CD4-positive, alpha-beta T cell treated with Interleukin-10 for 1 hour (primary cell): ENCODE measurements at regions not wholly inside any gene's neighbourhood (a gene's known extent, or its start where the extent isn't known, plus 50 kb on each side); places are given as distances from the start of the nearest gene placed in this dataset.
"Not testable (repeated sequence)": the region's sequence is repeated elsewhere in the genome, so short reads cannot be mapped to it uniquely, and the experiment has no call there.

ENCODE experiments used
- DNase-seq: peaks from one replicate; pipeline ENCODE4 v3.0.0-alpha.2; 2020

DNA sequence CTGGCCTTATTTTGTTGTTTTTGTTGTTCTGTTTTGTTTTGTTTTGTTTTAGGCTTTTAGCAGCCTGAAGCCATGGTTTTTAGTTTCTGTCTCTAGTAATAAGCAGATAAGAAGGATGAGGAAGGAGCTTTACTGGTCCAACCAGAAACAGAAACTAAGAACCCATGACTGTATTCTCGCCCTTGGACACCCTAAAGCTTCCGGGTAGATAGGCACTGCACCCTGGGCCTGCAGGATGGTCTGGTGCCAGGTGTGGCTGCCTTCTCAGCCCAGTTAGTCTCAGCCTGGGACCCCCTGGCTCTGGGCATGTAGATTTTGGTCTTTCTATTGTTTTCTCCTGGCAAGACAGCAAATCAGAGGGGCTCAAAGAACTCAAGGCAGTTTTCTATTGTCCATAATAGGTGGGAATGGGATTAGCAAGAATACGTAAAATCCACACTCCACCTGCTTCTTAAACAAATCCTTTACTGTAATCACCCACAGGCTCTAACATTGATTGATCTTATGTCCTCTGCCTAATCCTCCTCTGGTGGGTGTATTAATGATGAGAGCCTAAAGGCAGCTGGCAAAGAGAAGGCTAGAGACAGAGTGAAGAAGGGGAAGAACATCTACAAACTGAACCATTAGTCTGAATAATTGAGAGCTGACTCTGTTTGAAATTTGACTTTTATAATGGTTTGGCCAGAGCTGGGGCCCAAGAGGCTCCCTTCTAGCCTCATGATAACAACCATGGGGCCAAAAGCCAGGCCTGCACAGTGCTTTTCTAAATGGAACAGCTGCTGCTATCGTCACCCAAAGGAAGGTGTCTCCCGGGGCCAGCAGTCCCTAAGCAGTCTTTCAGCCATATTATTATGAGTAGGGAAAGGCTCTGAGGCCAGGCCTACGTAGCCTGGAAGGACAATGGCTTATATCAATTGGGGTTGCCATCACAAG lies 106.8 kb upstream of the ATP1A1 start:
- DNase-seq = no peak

DNA sequence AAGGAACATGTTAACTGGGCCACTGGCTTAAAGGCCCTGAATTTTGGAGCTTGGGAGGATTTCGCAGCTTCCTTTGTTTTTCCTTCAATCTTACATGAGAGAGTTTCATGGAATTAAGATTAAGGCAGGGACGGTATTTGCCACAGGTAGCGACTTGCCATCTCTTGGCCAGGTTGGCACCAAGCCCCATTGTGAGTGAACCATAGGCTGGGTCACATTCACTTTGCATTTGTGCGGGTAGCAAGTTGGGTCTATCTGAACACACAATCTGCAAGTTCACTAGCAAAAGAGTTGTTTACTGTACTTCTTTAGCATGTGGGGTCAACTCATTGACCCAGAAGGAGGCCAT lies 106.2 kb upstream of the ATP1A1 start:
- DNase-seq = no peak

DNA sequence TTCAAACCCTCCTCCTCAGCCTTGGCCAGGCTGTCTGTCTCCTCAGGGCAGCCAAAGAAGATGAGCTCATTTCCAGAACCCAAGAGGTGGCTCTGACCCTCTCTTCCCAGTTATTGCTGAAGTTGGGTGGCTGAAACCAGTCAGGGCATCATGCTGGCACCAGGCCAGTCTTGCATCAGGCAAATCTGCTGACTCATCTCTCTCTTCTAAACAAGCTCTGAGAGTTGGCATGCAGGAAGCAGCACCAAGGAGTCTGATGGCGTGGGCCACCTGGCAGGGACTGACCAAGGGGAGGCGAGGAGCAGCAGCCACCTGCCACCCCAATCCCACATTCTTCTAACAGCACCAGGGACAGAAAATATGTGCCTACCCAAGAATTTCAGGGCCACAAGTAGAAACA lies 104.8 kb upstream of the ATP1A1 start:
- peak; percentile 3 for DNase-seq

DNA sequence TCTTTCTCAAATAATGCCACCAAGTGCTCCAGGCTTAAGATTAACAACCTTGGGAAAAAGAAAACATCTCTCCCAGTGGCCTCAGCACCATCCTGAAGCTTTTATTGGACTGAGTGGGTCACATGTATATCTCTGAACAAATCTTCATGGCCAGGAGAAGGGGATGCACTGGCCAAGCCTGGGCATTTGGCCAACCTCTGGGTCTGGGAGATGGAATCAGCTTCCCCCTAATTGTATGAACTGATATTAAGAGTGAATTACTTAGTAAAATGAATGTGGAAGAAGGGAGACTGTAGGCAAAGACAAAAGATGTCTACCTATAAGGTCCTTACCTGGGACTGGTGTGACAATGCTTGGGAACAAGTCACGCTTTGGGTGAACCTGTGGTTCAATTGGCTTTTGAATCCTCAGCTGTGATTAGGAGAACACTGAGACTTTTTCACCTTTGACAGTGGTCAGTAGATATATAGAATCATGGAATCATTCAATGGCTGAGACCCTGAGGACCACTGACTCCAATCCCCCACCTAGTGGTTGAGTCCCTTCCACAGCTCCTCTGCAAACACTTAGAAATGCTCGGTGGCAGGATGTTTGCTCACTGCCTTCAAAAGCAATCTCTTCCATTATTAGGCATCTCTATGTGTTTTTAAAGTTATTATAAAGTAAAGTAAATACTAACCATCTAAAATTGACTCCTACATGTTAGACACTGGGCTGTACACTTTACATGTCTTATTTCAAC lies 102.6 kb upstream of the ATP1A1 start:
- DNase-seq = no peak

DNA sequence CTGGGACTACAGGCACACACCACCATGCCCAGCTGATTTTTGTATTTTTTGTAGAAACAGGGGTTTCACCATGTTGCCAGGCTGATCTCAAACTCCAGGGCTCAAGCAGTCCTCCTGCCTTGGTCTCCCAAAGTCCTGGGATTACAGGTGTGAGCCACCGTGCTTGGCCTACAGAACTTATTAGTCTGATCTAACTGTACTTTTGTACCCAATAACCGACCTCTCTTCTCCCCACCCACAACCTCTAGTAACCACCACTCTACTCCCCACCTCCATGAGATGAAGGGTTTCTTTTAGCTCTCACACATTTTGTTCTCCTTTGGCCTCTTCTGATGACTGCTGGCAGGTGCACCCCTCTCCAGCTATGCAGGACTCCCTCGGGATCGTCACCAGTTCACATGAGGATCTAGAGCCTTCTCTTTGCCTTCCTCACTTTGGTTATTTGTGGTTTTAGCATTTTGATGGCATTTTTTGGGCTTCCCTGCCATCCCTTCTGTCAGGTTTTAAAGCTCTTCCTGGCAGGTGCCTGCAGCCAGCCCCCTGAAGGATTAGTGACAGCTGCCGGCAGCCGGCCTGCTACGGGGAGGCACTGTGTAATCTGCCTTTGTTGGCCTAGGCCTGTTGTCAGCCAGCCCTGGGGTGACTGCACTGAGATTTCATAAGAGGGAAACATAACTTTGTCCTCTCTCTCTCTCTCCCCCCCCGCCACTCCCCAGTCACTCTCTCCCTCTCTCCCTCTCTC lies 99.8 kb upstream of the ATP1A1 start:
- no peak for DNase-seq

DNA sequence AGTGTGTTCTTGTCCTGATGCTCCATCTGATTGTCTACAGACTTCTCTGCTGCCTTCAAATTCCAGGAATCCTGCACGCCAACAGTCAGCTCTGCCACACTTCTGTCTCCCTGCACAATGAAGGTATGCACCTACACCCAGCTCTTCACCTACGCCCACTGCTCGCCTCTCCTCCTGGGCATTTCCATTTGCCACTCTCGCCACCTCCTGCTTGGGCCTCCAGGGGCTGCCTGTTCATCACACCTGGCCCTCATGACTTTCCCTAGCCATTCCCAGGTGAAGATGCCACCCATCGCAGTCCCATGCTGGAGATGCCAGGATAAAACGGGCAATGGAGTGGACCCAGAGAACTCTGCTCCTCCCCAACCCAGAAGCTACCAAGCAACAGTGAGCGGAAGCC lies 96.5 kb upstream of the ATP1A1 start:
- DNase-seq = no peak

DNA sequence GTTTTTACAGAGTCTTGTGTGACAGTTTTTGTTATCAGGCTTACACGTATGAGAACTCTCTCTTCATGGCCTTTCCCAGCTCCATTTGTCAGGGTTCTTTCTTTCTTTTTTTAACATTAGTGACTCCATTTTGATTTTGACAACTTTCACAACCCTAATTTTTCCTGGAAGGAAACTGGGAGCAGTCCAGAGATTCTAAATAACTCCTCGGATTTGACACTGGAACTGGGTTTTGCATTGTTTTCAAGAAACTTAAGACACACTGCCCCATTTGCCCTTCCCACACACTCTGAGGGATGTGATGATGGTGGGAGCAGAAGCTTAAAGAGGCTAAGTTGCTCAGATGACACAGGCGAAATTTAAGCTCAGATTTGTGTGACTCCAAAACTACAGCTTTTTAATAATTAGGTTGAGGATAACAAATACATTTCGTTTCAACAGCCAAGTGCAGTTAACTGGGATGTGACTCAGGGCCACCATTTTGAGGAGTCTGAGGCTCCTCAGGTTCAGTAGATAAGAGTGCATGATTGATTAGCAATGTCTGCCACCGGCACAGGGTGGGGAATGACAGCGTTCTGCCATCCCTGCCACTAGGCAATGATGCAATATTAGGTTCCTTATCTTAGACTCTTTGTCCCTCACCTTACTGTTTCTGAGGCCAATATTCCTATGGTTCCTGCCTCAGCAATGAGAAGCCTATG lies 95.1 kb upstream of the ATP1A1 start:
- no peak for DNase-seq

DNA sequence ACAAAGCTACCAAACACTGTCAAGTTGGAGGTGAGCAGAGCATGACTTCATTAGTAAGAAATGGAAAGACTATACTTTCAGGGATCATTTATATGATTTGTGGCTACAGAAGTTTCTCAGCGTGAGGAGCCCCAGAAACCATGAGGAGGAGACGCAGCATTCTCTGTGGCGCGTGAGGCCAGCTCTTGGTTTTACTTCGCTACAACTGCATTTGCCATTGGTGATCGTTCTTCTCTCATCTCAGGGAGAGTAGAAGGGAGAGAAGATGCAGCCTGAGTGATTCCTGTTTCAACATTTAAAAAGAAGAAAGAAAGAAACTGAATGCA lies 94.5 kb upstream of the ATP1A1 start:
- DNase-seq = no peak

DNA sequence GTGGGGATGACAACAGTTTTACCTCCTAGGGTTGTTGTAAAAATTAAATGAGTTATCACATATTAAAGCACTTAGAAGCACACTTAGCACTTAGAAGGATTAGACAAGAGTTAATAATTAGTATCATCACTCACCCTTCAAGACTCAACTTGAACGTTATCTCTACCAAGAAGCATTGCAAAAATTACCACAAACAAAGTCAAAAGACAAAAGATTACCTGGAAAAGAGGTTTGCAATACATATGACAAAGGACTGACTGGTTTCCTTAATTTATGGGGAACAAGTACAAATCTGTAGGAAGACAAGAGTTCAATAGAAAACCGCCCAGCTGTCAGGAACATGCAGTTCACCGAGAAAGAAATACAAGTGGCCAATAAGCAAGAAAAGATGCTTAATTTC lies 93.3 kb upstream of the ATP1A1 start:
- DNase-seq = no peak

DNA sequence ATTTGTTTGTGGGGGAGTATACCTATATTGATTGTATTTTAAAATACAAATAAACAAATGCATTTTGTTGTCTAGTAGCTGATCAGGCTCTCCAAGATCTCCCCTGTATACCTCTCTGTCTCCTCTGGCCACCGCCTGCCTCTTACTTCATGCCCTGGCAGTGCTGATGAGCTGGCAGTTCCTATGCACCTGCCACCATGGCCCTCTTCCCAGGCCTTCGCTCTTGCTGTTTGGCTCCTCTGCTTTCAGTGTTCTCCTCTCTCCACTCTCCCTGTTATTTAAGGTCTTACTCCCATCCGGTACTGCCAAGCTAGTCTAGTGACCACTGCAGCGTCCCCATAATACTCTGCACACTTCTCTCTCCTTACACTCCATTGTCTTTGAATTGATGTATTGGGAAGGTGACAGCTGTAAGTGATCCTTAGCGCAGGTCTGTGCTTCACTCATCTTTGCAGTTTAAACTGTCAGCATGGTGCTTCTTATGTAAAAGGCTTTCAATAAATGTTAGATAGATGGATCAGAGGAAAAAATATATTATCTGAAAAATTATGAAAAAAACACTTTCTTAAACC lies 88.1 kb upstream of the ATP1A1 start:
- DNase-seq = no peak

DNA sequence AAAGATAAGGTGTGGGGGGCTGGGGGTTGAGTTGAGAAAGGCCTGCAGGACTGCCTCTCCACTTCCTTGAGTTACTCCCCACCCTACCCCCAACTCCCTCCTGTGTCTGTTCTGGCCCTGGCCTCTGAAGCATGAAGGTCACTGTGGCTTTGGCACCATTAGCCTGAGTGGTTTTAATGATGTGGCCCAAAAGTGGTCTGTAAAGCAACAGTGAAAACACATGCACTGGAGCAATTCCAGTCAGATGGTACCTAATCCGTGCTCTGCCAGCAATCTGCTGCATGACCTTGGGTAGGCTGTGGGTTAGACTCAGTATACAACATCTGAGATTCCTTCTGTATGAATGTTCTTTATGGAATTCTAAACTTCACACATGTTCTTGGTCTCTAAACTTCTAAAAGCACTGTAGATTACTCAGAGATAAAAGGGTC lies 86.5 kb upstream of the ATP1A1 start:
- DNase-seq = no peak

DNA sequence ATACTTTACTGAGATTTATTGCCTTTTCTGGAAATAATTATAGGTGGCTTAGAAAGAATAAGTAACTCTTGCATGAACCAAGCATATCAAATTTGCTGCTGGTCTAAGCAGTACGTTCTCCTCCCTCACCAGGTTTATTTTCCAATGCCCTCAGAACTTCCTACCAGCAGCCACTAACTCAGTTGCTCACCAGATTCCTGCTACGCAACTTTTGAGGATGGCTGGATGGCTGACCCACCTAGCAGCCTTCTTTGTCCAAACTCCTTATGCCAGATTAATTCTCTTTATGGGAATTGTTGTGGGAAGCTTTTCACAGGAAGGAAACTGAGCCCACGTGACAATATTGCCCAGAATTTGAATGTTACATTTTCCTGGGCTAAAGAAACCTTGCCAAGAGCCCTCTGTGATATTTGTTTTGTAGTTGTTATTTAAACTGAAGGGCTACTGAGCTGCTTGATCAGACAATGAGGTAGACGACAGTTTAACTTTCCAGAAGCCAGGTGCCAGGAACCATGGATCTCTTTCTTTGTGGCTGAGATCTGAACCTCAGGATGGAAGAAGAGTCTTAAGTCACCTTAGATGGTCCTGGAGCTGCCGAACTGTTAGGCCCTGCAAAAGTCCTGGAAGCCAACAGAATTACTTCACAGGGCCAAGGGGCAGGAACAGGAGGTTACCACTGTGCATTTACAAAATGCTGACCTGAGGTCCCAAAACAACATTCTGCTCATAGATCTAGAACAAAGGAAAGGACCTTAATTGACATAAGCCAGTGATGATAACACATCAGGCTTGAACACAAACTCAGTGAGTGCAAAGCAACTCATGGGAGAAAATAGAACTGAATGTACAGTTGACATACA lies 85.5 kb upstream of the ATP1A1 start:
- no peak for DNase-seq

DNA sequence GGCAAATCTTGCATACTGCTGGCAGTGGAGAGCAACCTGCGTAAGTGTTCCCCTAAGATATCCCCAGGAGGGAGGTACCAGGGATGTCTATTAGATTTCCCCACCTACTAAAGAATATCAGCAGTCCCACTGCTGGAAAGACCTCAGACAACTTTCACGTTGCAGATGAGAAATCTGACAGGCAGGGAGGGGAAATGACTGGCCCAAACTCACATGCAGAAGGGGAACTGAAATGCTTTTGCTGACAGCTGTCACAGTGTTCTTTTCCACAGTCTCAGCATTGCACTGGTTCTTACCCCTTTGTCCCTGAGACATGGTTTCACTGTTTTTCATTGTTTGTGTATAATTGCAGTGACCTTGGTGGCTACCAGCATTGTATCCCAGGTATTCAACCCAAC lies 84.8 kb upstream of the ATP1A1 start:
- no peak for DNase-seq

DNA sequence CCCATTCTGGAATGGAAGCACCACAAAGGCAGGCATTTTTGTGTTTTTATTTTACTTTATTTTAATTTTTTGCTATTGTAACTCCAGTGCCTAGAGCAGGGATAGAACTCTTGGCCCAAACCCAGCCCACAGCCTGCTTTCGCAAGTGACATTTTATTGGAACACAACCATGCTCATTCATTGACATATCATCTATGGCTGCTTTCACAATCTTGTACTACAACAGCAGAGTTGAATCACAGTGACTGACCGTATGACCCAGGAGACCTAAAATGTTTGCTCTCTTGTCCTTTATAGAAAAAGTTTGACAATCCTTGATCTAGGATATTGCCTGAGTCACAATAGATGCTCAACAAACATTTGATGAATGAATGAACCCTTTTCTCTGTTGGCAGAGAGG lies 83.9 kb upstream of the ATP1A1 start:
- no peak for DNase-seq

DNA sequence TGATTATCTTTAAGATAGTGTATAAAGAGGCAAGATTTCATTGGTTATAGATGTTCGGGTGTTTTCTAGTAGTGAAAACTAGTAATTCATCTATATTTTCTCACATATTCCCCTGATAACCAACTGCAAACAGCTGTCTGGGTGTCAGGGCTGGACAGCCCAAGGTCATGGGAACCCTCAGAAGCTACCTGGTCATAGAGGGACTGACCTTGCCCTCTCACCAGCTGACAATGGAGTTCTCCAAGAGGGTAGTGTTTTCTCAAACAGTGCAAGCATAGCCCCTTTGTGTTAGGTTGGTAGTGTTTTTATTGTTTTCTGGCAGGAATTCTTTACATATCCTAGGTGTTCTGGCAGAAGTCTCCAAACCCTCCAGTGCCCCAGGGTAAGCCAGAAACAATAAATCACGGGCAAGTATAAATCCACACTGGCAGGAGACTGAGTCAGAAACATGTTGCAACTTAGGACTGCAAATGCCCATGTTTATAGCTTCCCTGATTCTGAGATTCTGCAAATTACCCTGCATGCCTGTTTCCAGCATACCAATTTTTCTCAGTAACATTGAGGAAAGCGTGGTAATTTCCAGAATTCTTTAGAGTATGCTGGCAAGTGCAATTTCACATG lies 82.8 kb upstream of the ATP1A1 start:
- no peak for DNase-seq

DNA sequence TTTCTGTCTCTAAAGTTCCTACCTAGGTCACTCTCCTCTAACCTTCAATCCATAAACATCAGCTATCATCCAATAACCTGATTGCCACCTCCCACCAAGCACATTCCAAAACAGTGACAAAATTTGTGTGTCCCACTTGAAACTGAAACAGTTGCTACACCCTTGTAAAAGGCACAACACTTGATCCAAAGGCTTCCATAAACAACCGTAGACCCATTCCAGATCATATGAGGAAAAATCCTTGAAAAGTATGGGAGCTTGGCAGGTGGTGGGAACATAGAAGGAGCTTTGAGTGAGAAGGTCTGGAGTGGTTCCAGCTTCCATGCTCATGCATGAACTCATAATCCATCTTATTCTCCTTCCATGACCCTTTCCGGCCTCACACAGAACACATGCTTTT lies 82.0 kb upstream of the ATP1A1 start:
- DNase-seq = no peak

DNA sequence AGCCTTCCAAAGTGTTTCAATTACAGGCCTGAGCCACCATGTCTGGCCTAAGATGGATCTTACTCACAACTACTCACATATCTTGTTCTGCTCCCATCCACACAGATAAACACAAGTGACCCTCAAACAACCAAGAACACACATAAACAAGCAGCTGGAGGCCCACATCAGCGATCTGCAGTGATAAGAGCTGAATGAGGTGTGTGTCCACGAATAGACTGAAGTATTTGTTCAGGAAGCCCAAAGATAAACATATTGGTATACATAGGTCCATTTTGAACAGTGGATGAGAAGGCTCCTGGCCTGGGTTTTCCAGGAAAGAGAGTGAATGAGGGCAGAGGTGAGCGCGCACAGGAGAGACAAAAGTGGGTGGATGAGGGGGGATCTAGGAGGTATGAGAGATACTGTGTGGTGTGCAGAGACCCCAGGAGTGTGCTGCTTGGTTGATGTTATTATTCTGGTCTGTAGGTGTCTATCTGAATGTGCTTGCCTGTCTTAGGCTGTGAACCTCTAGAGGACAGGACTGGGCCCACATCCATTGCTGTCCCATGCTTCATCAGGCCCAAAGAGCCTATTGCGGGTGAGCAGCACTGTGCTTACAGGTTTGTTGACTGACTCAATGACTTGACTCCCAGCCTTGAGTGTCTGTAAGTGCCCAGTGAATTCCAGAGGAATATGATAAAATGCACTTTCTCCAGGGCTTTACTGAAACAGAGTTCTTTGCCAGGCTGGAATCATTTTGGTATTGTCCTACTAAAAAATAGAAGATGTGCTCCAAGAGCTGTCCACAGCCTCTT lies 79.9 kb upstream of the ATP1A1 start:
- no peak for DNase-seq

DNA sequence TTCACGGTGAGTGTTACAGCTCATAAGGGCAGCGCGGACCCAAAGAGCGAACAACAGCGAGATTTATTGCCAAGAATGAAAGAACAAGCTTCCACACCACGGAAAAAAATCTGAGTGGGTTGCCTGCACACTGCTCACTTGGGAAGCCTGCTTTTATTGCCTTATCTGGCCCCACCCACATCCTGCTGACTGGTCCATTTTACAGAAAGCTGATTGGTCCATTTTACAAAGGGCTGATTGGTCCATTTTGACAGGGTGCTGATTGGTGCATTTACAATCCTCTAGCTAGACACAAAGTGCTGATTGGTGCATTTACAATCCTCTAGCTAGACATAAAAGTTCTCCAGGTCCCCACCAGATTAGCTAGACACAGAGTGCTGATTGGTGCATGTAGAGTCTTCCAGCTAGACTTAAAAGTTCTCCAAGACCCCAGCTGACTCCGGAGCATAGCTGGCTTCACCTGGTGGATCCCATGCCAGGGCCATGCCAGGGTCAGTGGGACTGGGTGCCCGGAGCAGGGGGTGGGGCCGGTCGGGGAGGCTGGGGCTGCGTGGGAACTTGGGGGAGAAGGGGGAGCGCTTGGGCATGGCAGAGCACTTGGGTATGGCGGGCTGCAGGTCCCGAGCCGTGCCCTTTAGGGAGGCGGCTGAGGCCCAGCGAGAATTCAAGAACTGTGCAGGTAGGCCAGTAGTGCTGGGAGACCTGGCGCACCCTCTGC lies 75.4 kb upstream of the ATP1A1 start:
- DNase-seq = no peak

DNA sequence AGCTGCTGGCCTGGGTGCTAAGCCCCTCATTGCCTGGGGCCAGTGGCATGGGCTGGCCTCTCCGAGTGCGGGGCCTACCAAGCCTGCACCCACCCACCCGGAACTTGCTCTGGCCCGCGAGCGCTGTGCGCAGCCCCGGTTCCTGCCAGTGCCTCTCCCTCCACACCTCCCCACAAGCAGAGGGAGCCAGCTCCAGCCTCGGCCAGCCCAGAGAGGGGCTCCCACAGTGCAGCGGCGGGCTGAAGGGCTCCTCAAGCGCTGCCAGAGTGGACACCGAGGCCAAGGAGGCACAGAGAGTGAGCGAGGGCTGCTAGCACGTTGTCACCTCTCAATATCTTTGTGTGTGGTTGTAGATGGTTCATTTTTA lies 74.8 kb upstream of the ATP1A1 start:
- not testable (repeated sequence) for DNase-seq

DNA sequence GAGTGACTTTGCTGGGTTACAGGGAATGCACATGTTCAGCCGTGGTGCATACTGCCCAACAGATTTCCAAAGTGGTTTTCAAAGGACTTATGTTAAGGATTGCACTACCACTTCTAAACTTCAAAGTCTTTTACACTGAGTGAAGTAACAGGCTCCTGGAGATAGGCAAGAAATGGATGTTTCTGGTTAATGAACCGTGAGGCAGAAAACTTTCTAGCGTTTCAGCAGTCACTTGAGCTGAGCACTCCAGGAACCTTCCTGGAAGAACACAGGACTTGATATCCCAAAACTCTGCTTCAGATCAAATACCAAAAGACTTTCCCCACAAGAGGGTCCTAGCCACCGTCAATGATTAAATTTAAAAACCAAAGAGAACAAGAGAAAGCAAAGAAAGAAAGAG lies 74.3 kb upstream of the ATP1A1 start:
- DNase-seq = no peak
